ENCODE measurements at regions not wholly inside any gene's neighbourhood (a gene's known extent, or its start where the extent isn't known, plus 50 kb on each side); places are given as distances from the start of the nearest gene placed in this dataset.

DNA sequence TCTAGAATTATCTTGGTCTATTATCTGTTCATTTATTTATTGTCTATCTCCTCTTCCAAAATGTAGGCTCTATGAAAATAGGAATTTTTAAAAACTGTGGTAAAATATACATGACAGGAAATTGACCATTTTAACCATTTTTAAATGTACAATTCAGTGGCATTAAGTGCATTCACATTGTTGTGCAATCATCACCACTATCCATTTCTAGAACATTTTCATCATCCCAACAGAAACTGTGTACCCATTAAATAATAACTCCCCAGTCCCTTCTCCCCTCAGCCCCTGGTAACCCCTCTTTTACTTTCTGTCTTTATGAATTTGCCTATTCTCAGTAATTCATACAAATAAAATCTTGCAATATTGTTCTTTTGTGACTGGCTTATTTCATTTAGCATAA lies 71.1 kb upstream of the LCLAT1 start:
- no peak overlapping the region for H3K4me3 ChIP-seq (replicated peaks in 1 of 3; ENCODE audit: insufficient read depth in 1 of 3, low read depth in 1 of 3, low read length in 3 of 3)
- H3K27ac ChIP-seq (ENCODE audit: insufficient read depth, low read depth, low read length), result no peak overlapping the region
- H3K4me1 ChIP-seq (ENCODE audit: control insufficient read depth, extremely low read depth, insufficient read depth, low read length), result no peaks in the 10 kb centered on the region
- no peaks in the 10 kb centered on the region for H3K36me3 ChIP-seq (ENCODE audit: control insufficient read depth in 2 of 2, extremely low read depth in 1 of 2, insufficient read depth in 2 of 2, low read length in 2 of 2)
- H3K9me1 ChIP-seq (replicated peaks; ENCODE audit: control insufficient read depth, extremely low read depth, insufficient read depth, low read length), result no peaks in the 10 kb centered on the region
- ChIA-PET POLR2A (no interaction called here), CTCF (no interaction called here)
- no peak overlapping the region for H2AFZ ChIP-seq (ENCODE audit: low read depth, low read length)
- dilution Hi-C loops (cut with MboI; ENCODE audit: extremely low pct_ligation_motif_present, low sequenced_read_pairs), result no loop called here
- DNase-seq (ENCODE audit: low read depth, low spot score), result no peak
- H4K20me1 ChIP-seq (replicated peaks; ENCODE audit: control insufficient read depth, extremely low read depth, insufficient read depth, low read length), result no peaks in the 10 kb centered on the region
- intact Hi-C loops (cut with micrococcal nuclease), result no loop called here
- no peaks in the 10 kb centered on the region for H3K79me2 ChIP-seq (ENCODE audit: control insufficient read depth, insufficient read depth, low read length)
- H3K9ac ChIP-seq (replicated peaks; ENCODE audit: extremely low read depth, insufficient read depth, low read length), result no peak overlapping the region
- peak; percentile 43 for FAIRE-seq
- no peaks in the 10 kb centered on the region for H3K27me3 ChIP-seq (ENCODE audit: control insufficient read depth in 2 of 2, insufficient read depth in 2 of 2, low read length in 2 of 2)
- TF ChIP-seq GATA2 (IDR thresholded peaks at IDR 0.05; ENCODE audit: insufficient read depth, insufficient read length, low read depth, low read length), result no peak
- TF ChIP-seq, protein P1, sequence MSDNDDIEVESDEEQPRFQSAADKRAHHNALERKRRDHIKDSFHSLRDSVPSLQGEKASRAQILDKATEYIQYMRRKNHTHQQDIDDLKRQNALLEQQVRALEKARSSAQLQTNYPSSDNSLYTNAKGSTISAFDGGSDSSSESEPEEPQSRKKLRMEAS (IDR thresholded peaks at IDR 0.05; ENCODE audit: insufficient read depth, insufficient read length), result no peak
- no peak for TF ChIP-seq MYC (IDR thresholded peaks at IDR 0.05; ENCODE audit: low read depth, low read length)
- no peaks in the 10 kb centered on the region for H3K9me3 ChIP-seq (replicated peaks; ENCODE audit: control insufficient read depth, insufficient read depth, low read length)
- no TSS peak for BruUV-seq (replicated peaks)
- H3K4me2 ChIP-seq (ENCODE audit: insufficient read depth, low read length), result no peak overlapping the region

DNA sequence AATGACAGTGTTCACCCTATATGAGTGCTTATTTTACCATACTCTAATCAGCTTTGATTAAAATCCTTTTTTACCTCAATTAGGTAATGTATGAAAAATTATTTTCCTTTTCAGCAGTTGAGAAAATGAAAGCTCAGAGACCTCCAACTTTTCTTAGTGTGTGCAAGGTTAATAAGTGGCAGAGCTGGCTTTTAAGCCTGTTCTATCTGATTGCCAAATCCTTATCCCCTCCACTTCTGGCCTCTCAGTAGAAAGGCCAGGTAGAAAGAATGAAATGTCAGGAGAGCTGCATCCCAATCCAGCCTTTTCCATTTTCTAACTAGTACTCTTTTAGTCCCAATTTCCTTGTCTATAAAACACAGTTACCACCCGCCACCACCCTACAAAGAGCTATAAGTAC lies 67.6 kb upstream of the LCLAT1 start:
- no peaks in the 10 kb centered on the region for H3K79me2 ChIP-seq (ENCODE audit: control insufficient read depth, insufficient read depth, low read length)
- no peaks in the 10 kb centered on the region for H3K4me1 ChIP-seq (ENCODE audit: control insufficient read depth, extremely low read depth, insufficient read depth, low read length)
- no peaks in the 10 kb centered on the region for H3K27me3 ChIP-seq (ENCODE audit: control insufficient read depth in 2 of 2, insufficient read depth in 2 of 2, low read length in 2 of 2)
- ChIA-PET POLR2A (no interaction called here), CTCF (interaction anchor here (0.8 kb wide), 1 partner anchor 33 kb away, joined by 3 read pairs; no protein-coding TSS in a partner anchor)
- intact Hi-C loops (cut with micrococcal nuclease) (no loop called here), dilution Hi-C loops (cut with MboI; ENCODE audit: extremely low pct_ligation_motif_present, low sequenced_read_pairs) (no loop called here)
- no peak for FAIRE-seq
- H3K4me2 ChIP-seq (ENCODE audit: insufficient read depth, low read length), result no peak overlapping the region
- DNase-seq (ENCODE audit: low read depth, low spot score), result no peak
- no TSS peak for BruUV-seq (replicated peaks)
- no peaks in the 10 kb centered on the region for H4K20me1 ChIP-seq (replicated peaks; ENCODE audit: control insufficient read depth, extremely low read depth, insufficient read depth, low read length)
- TF ChIP-seq EZH2 (IDR thresholded peaks at IDR 0.05; ENCODE audit: borderline replicate concordance, low read depth, low read length, severe bottlenecking), result no peak
- TF ChIP-seq, protein P1 (IDR thresholded peaks at IDR 0.05; ENCODE audit: insufficient read depth, insufficient read length), result no peak
- no peak for TF ChIP-seq FOS (IDR thresholded peaks at IDR 0.05; ENCODE audit: borderline replicate concordance, insufficient read depth, low read length)
- TF ChIP-seq, protein P2, sequence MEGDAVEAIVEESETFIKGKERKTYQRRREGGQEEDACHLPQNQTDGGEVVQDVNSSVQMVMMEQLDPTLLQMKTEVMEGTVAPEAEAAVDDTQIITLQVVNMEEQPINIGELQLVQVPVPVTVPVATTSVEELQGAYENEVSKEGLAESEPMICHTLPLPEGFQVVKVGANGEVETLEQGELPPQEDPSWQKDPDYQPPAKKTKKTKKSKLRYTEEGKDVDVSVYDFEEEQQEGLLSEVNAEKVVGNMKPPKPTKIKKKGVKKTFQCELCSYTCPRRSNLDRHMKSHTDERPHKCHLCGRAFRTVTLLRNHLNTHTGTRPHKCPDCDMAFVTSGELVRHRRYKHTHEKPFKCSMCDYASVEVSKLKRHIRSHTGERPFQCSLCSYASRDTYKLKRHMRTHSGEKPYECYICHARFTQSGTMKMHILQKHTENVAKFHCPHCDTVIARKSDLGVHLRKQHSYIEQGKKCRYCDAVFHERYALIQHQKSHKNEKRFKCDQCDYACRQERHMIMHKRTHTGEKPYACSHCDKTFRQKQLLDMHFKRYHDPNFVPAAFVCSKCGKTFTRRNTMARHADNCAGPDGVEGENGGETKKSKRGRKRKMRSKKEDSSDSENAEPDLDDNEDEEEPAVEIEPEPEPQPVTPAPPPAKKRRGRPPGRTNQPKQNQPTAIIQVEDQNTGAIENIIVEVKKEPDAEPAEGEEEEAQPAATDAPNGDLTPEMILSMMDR (IDR thresholded peaks at IDR 0.05; ENCODE audit: extremely low read depth in 1 of 2, insufficient read depth in 1 of 2, low read depth in 1 of 2, low read length in 2 of 2), result no peak
- TF ChIP-seq POLR2AphosphoS5 (IDR thresholded peaks at IDR 0.05; ENCODE audit: insufficient read depth, low read depth, low read length), result no peak
- TF ChIP-seq JUN (IDR thresholded peaks at IDR 0.05; ENCODE audit: borderline replicate concordance, insufficient read depth, insufficient read length, low read depth), result no peak
- no peak for TF ChIP-seq GATA2 (IDR thresholded peaks at IDR 0.05; ENCODE audit: insufficient read depth, insufficient read length, low read depth, low read length)
- TF ChIP-seq POLR2A (IDR thresholded peaks at IDR 0.05; ENCODE audit: low read depth, low read length), result no peak
- H3K4me3 ChIP-seq (replicated peaks in 1 of 3; ENCODE audit: insufficient read depth in 1 of 3, low read depth in 1 of 3, low read length in 3 of 3), result no peak overlapping the region
- H3K36me3 ChIP-seq (ENCODE audit: control insufficient read depth in 2 of 2, extremely low read depth in 1 of 2, insufficient read depth in 2 of 2, low read length in 2 of 2), result no peaks in the 10 kb centered on the region
- no peak overlapping the region for H2AFZ ChIP-seq (ENCODE audit: low read depth, low read length)
- H3K9ac ChIP-seq (replicated peaks; ENCODE audit: extremely low read depth, insufficient read depth, low read length), result no peak overlapping the region
- no peaks in the 10 kb centered on the region for H3K9me1 ChIP-seq (replicated peaks; ENCODE audit: control insufficient read depth, extremely low read depth, insufficient read depth, low read length)
- no peaks in the 10 kb centered on the region for H3K9me3 ChIP-seq (replicated peaks; ENCODE audit: control insufficient read depth, insufficient read depth, low read length)
- no peak overlapping the region for H3K27ac ChIP-seq (ENCODE audit: insufficient read depth, low read depth, low read length)

All from endothelial cell of umbilical vein (primary cell).